ENCODE measurements at regions not wholly inside any gene's neighbourhood (a gene's known extent, or its start where the extent isn't known, plus 50 kb on each side); places are given as distances from the start of the nearest gene placed in this dataset.

DNA sequence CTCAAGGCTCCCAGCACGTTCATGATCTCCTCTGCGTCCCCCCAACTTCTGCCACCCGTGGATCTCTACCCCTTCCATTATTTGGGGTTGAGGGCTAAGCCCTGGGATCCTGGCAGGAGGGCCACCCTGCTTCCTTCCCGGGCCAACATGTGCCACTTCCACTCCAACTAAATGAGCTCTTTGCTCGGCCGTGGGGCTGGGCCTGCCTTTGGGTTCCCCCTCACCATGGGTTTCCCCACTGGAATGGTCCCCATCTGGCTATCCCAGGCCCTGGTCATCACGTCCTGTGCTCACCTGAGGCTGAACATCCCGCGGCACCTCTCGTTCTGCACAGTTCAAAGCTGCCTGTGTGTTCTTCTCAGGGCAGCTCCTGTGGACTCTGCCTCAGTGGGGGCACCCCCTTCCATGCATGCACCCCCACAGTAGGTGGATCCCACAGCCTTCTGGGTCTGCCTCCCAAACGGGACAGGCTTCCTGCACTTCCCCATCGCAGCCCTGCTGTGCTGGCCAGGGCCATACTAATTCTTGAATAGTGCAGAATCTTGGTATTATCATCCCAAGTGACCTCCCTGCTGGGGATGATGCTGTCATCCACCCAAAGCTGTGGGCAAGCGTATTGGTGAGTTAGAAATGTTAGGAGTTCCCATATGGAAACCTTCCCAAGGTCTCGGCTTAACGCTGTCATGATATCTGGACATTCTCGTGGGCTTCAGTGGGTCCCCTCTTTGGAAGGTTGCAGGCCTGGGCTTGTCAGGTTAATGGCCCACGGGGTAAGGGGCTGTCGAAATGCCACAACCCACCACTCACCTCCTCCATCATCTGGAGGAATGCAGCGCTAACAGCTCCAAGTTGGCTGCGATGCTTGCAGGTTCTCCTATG, 150.5 kb upstream of the TWIST2 start:
- peak overlapping the region in 2 of 3 experiments; percentile 72 to 73 for H3K27ac Mint-ChIP-seq
- H3K9me3 Mint-ChIP-seq, result no peaks in the 10 kb centered on the region
- no peaks in the 10 kb centered on the region for H3K36me3 Mint-ChIP-seq (ENCODE audit: low read depth)
- peaks cover 45% of the 10 kb centered on the region for H3K4me1 Mint-ChIP-seq
- peaks cover 10% of the 10 kb centered on the region for H3K27me3 Mint-ChIP-seq (ENCODE audit: low read depth)
- H3K4me3 Mint-ChIP-seq, result no peak overlapping the region
- TF ChIP-seq, protein P1, sequence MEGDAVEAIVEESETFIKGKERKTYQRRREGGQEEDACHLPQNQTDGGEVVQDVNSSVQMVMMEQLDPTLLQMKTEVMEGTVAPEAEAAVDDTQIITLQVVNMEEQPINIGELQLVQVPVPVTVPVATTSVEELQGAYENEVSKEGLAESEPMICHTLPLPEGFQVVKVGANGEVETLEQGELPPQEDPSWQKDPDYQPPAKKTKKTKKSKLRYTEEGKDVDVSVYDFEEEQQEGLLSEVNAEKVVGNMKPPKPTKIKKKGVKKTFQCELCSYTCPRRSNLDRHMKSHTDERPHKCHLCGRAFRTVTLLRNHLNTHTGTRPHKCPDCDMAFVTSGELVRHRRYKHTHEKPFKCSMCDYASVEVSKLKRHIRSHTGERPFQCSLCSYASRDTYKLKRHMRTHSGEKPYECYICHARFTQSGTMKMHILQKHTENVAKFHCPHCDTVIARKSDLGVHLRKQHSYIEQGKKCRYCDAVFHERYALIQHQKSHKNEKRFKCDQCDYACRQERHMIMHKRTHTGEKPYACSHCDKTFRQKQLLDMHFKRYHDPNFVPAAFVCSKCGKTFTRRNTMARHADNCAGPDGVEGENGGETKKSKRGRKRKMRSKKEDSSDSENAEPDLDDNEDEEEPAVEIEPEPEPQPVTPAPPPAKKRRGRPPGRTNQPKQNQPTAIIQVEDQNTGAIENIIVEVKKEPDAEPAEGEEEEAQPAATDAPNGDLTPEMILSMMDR (IDR thresholded peaks at IDR 0.05; ENCODE audit: unreplicated experiment in 3 of 3), result no peak

DNA sequence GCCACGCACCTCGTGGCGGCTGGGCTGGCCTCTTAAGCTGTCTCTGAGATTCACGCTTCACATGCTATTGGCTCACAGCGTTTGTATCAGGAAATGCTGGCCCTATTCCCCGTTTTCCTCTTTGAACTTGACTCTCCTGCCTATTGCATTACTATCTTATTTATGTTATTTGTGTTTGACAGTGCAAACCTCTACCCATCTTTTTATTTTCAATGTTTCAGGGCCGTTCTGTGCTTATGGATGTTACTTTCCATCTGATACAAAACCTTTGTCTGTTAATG, 149.9 kb upstream of the TWIST2 start:
- H3K4me1 Mint-ChIP-seq, result peaks cover 48% of the 10 kb centered on the region
- peak overlapping the region in 2 of 3 experiments; percentile 72 to 73 for H3K27ac Mint-ChIP-seq
- TF ChIP-seq, protein P1 (IDR thresholded peaks at IDR 0.05; ENCODE audit: unreplicated experiment in 3 of 3), result no peak
- H3K27me3 Mint-ChIP-seq (ENCODE audit: low read depth), result peaks cover 11% of the 10 kb centered on the region
- no peaks in the 10 kb centered on the region for H3K36me3 Mint-ChIP-seq (ENCODE audit: low read depth)
- no peak overlapping the region for H3K4me3 Mint-ChIP-seq
- H3K9me3 Mint-ChIP-seq, result no peaks in the 10 kb centered on the region

DNA sequence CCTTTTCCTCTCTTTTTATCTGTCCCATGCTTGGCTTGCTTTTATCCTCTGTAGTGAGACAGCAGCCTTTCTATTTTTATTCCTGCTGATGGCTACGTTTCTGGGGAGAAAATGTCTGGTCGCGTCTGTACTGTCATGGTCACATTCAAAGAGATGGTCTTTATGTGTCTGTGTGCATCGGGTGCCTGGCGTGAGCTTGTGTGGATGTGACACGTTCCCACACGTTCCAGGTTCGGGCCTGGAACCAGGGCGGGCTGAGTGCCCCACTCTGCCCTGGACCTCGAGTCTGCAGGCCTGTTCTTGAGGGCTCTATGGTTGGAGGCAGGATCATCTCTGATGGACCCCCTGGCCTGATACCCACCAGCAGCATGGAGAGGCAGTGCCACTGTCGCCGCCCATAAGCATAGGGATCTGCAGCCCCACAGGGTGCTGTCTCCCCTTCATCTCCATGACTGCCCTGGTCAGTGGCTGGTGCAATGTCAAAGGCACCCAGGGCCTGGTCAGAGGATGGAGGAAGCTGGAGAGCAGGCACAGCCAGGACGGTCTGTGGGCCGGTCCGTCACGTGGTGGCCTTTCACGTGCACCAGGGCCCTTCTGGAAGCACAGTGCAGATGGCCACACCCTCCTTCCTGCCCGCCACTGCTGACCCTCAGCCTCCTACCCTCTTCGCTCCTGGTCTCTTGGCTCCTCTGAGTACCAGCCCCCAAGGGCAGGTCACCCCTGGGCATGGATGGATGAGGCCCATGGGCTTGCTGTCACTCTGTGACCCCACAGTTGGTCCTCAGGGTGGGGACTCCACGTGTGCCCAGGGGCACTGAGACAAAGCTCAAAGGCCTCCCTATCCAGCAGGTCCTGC, 149.2 kb upstream of the TWIST2 start:
- H3K9me3 Mint-ChIP-seq, result no peaks in the 10 kb centered on the region
- H3K4me3 Mint-ChIP-seq, result no peak overlapping the region
- H3K4me1 Mint-ChIP-seq, result peaks cover 48% of the 10 kb centered on the region
- H3K36me3 Mint-ChIP-seq (ENCODE audit: low read depth), result no peaks in the 10 kb centered on the region
- TF ChIP-seq, protein P1 (IDR thresholded peaks at IDR 0.05; ENCODE audit: unreplicated experiment in 3 of 3), result no peak
- H3K27me3 Mint-ChIP-seq (ENCODE audit: low read depth), result peaks cover 11% of the 10 kb centered on the region
- H3K27ac Mint-ChIP-seq, result peak overlapping the region in 2 of 3 experiments; percentile 72 to 73

DNA sequence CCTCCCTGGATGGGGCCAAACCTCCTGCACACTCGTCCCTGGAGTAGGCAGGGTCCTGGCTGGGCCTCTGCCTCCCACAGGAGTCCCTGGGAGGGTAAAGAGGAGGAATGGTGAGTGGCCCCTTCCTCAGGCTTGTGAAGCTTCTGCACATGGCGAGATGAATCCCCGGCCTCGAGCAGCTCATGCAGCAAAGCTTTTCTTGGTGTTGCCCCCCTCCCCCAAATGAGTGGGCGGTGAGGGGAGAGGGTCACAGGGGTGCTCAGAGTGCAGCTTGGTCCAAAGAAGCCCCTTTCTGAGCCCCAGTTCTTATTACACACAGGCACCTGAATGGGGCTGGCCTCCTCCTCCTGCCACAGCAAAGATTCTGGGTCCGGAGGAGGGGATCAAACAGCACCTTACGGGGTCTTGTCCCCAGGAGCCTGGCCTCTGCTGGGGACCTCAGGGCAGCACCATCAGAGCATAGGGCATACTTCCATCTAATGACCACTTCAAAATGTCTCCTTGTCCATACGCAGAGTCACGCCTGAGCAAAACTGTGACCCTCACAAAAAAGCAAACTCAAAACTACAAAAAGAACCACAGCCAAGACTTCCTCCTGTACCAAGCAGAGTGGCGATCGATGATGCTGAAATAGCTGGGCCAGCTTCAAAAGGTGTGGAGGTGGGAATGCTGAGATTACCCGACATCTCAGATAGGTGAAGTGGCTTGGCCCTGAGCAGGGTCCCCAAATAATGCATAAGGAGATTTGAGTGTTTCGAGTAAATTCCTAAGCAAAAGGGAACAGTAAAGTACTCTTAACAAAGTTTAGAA, 148.4 kb upstream of the TWIST2 start:
- Mint-ChIP-seq H3K36me3 (ENCODE audit: low read depth) (no peaks in the 10 kb centered on the region), H3K27ac (peak overlapping the region in 2 of 3 experiments; percentile 54 to 74), H3K9me3 (no peaks in the 10 kb centered on the region), H3K27me3 (ENCODE audit: low read depth) (peaks cover 6% of the 10 kb centered on the region), H3K4me1 (peaks cover 42% of the 10 kb centered on the region), H3K4me3 (no peak overlapping the region)
- TF ChIP-seq, protein P1 (IDR thresholded peaks at IDR 0.05; ENCODE audit: unreplicated experiment in 3 of 3), result no peak

DNA sequence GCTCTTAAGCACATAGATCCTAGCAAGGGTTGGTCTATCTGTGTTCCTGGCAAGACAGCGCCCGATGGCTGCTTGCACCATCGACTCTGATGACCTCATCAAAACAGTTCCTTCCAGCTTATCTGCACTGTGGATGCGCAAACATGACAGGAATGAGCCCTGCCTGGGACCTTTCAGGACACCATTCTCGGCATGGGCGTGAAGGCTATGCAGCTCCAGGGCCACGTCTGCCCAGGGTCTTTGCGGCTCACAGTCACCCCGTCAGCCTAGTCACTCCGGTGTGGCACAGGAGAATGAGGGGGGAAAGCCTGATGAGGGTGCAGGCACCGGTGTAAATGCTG, 147.8 kb upstream of the TWIST2 start:
- H3K36me3 Mint-ChIP-seq (ENCODE audit: low read depth), result no peaks in the 10 kb centered on the region
- peaks cover 36% of the 10 kb centered on the region for H3K4me1 Mint-ChIP-seq
- peak overlapping the region in 1 of 3 experiments; percentile 74 for H3K27ac Mint-ChIP-seq
- TF ChIP-seq, protein P1 (IDR thresholded peaks at IDR 0.05; ENCODE audit: unreplicated experiment in 3 of 3), result no peak
- no peaks in the 10 kb centered on the region for H3K9me3 Mint-ChIP-seq
- no peak overlapping the region for H3K4me3 Mint-ChIP-seq
- peaks cover 6% of the 10 kb centered on the region for H3K27me3 Mint-ChIP-seq (ENCODE audit: low read depth)
